ENCODE measurements at regions not wholly inside any gene's neighbourhood (a gene's known extent, or its start where the extent isn't known, plus 50 kb on each side); places are given as distances from the start of the nearest gene placed in this dataset.

- H3K4me3 ChIP-seq (ENCODE audit: low read depth, low read length), result no peak overlapping the region
Measured at GRCh38 chr2:128818704-128819491, 500.2 kb upstream of the HS6ST1 start.

GRCh38 chr2:128820452-128820851, 501.8 kb upstream of the HS6ST1 start:
- H3K4me1 ChIP-seq, result no peaks in the 10 kb centered on the region

More at GRCh38 chr2:128818704-128819491, 500.2 kb upstream of the HS6ST1 start:
- DNase-seq, result no peak
- Histone ChIP-seq H3K9me3 (no peaks in the 10 kb centered on the region), H3K27me3 (no peaks in the 10 kb centered on the region), H3K36me3 (no peaks in the 10 kb centered on the region), H3K4me1 (no peaks in the 10 kb centered on the region)
- TF ChIP-seq CTCF (IDR thresholded peaks at IDR 0.05; ENCODE audit: low read depth, low read length), result no peak

GRCh38 chr2:128821010-128821409, 502.3 kb upstream of the HS6ST1 start:
- Histone ChIP-seq H3K36me3 (no peaks in the 10 kb centered on the region), H3K9me3 (no peaks in the 10 kb centered on the region), H3K4me1 (no peaks in the 10 kb centered on the region), H3K4me3 (ENCODE audit: low read depth, low read length) (no peak overlapping the region), H3K27me3 (no peaks in the 10 kb centered on the region)
- TF ChIP-seq CTCF (IDR thresholded peaks at IDR 0.05; ENCODE audit: low read depth, low read length), result no peak
- no peak for DNase-seq

More at GRCh38 chr2:128820452-128820851, 501.8 kb upstream of the HS6ST1 start:
- no peak for TF ChIP-seq CTCF (IDR thresholded peaks at IDR 0.05; ENCODE audit: low read depth, low read length)
- Histone ChIP-seq H3K9me3 (no peaks in the 10 kb centered on the region), H3K36me3 (no peaks in the 10 kb centered on the region), H3K4me3 (ENCODE audit: low read depth, low read length) (no peak overlapping the region), H3K27me3 (no peaks in the 10 kb centered on the region)
- DNase-seq, result no peak

- H3K27me3 ChIP-seq, result no peaks in the 10 kb centered on the region
- TF ChIP-seq CTCF (IDR thresholded peaks at IDR 0.05; ENCODE audit: low read depth, low read length), result no peak
- H3K36me3 ChIP-seq, result no peaks in the 10 kb centered on the region
- H3K9me3 ChIP-seq, result no peaks in the 10 kb centered on the region
- no peak overlapping the region for H3K4me3 ChIP-seq (ENCODE audit: low read depth, low read length)
- DNase-seq, result no peak
- H3K4me1 ChIP-seq, result no peaks in the 10 kb centered on the region
Measured at GRCh38 chr2:128832946-128833663, 514.4 kb upstream of the HS6ST1 start.

GRCh38 chr2:128833664-128834027, 515.0 kb upstream of the HS6ST1 start:
- no peak for TF ChIP-seq CTCF (IDR thresholded peaks at IDR 0.05; ENCODE audit: low read depth, low read length)
- DNase-seq, result no peak
- no peaks in the 10 kb centered on the region for H3K9me3 ChIP-seq
- no peaks in the 10 kb centered on the region for H3K36me3 ChIP-seq
- H3K4me1 ChIP-seq, result no peaks in the 10 kb centered on the region
- no peaks in the 10 kb centered on the region for H3K27me3 ChIP-seq
- no peak overlapping the region for H3K4me3 ChIP-seq (ENCODE audit: low read depth, low read length)
